ENCODE measurements at regions not wholly inside any gene's neighbourhood (a gene's known extent, or its start where the extent isn't known, plus 50 kb on each side); places are given as distances from the start of the nearest gene placed in this dataset.

DNA sequence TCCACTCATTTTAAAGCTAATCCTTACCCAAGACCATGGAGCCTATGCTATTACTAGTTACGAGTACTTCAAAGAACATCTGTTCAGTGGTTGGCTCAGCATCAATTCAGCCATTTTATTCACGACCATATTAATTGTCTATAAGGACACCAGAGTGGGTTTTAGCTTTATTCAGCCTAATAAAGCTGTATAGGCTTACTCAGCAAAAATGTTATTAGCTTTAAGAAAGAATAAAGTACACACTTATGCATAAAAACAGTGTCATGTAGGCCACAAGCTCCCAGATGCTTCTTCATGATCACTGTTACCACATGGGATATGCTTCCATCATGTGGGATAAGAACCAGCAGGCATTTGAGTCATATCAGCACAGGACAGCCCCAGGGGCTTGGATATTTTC, 87.4 kb upstream of the GPR149 start:
- TF ChIP-seq, protein P1, sequence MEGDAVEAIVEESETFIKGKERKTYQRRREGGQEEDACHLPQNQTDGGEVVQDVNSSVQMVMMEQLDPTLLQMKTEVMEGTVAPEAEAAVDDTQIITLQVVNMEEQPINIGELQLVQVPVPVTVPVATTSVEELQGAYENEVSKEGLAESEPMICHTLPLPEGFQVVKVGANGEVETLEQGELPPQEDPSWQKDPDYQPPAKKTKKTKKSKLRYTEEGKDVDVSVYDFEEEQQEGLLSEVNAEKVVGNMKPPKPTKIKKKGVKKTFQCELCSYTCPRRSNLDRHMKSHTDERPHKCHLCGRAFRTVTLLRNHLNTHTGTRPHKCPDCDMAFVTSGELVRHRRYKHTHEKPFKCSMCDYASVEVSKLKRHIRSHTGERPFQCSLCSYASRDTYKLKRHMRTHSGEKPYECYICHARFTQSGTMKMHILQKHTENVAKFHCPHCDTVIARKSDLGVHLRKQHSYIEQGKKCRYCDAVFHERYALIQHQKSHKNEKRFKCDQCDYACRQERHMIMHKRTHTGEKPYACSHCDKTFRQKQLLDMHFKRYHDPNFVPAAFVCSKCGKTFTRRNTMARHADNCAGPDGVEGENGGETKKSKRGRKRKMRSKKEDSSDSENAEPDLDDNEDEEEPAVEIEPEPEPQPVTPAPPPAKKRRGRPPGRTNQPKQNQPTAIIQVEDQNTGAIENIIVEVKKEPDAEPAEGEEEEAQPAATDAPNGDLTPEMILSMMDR (conservative IDR thresholded peaks at IDR 0.05; ENCODE audit: low read length): no peak
- TF ChIP-seq EZH2phosphoT487 (IDR thresholded peaks at IDR 0.05; ENCODE audit: borderline replicate concordance): no peak
